ENCODE measurements at regions not wholly inside any gene's neighbourhood (a gene's known extent, or its start where the extent isn't known, plus 50 kb on each side); places are given as distances from the start of the nearest gene placed in this dataset.

GRCh38 chr1:118504221-118504644 is 319.2 kb upstream of the SPAG17 start:
- Histone ChIP-seq H3K79me2 (ENCODE audit: insufficient read depth, low read length) (no peaks in the 10 kb centered on the region), H3K4me1 (ENCODE audit: insufficient read depth, low read length) (no peaks in the 10 kb centered on the region), H3K4me2 (ENCODE audit: insufficient read depth, low read length) (no peak overlapping the region), H3K27me3 (ENCODE audit: insufficient read depth, low read length, poor library complexity) (no peaks in the 10 kb centered on the region), H2AFZ (ENCODE audit: low read depth, low read length) (no peak overlapping the region), H3K9me3 (ENCODE audit: insufficient read depth, low read length, severe bottlenecking) (no peaks in the 10 kb centered on the region), H3K9ac (ENCODE audit: low read depth, low read length) (no peak overlapping the region), H3K4me3 (ENCODE audit: low read depth in 1 of 2, low read length in 2 of 2) (no peak overlapping the region), H3K36me3 (ENCODE audit: insufficient read depth, low read length) (no peaks in the 10 kb centered on the region), H3K27ac (ENCODE audit: low read length) (no peak overlapping the region), H4K20me1 (ENCODE audit: insufficient read depth, low read length) (no peaks in the 10 kb centered on the region)
- DNase-seq (no peak), ATAC-seq (ENCODE audit: insufficient read depth, low read depth) (no peak)
- TF ChIP-seq EZH2 (IDR thresholded peaks at IDR 0.05; ENCODE audit: borderline replicate concordance, low read depth, low read length, severe bottlenecking) (no peak), CTCF (IDR thresholded peaks at IDR 0.05; ENCODE audit: borderline replicate concordance, extremely low read depth, low read length, poor library complexity, severe bottlenecking) (no peak)

- H3K4me3 ChIP-seq (ENCODE audit: low read depth in 1 of 2, low read length in 2 of 2): no peak overlapping the region
- H3K9ac ChIP-seq (ENCODE audit: low read depth, low read length): no peak overlapping the region
- H3K4me2 ChIP-seq (ENCODE audit: insufficient read depth, low read length): no peak overlapping the region
- ATAC-seq (ENCODE audit: insufficient read depth, low read depth): no peak
- no peaks in the 10 kb centered on the region for H3K36me3 ChIP-seq (ENCODE audit: insufficient read depth, low read length)
- no peaks in the 10 kb centered on the region for H3K27me3 ChIP-seq (ENCODE audit: insufficient read depth, low read length, poor library complexity)
- no peaks in the 10 kb centered on the region for H4K20me1 ChIP-seq (ENCODE audit: insufficient read depth, low read length)
- H2AFZ ChIP-seq (ENCODE audit: low read depth, low read length): no peak overlapping the region
- no peaks in the 10 kb centered on the region for H3K9me3 ChIP-seq (ENCODE audit: insufficient read depth, low read length, severe bottlenecking)
- H3K79me2 ChIP-seq (ENCODE audit: insufficient read depth, low read length): no peaks in the 10 kb centered on the region
- H3K27ac ChIP-seq (ENCODE audit: low read length): no peak overlapping the region
- no peak for DNase-seq
- TF ChIP-seq EZH2 (IDR thresholded peaks at IDR 0.05; ENCODE audit: borderline replicate concordance, low read depth, low read length, severe bottlenecking) (no peak), CTCF (IDR thresholded peaks at IDR 0.05; ENCODE audit: borderline replicate concordance, extremely low read depth, low read length, poor library complexity, severe bottlenecking) (no peak)
- H3K4me1 ChIP-seq (ENCODE audit: insufficient read depth, low read length): no peaks in the 10 kb centered on the region
Observed at GRCh38 chr1:118503752-118504151, 318.7 kb upstream of the SPAG17 start.

- no peak overlapping the region for H3K4me3 ChIP-seq (ENCODE audit: low read depth in 1 of 2, low read length in 2 of 2)
- no peak overlapping the region for H2AFZ ChIP-seq (ENCODE audit: low read depth, low read length)
- ATAC-seq (ENCODE audit: insufficient read depth, low read depth) (no peak), DNase-seq (no peak)
- H3K36me3 ChIP-seq (ENCODE audit: insufficient read depth, low read length): no peaks in the 10 kb centered on the region
- no peaks in the 10 kb centered on the region for H3K79me2 ChIP-seq (ENCODE audit: insufficient read depth, low read length)
- no peak overlapping the region for H3K27ac ChIP-seq (ENCODE audit: low read length)
- H3K9me3 ChIP-seq (ENCODE audit: insufficient read depth, low read length, severe bottlenecking): no peaks in the 10 kb centered on the region
- TF ChIP-seq CTCF (IDR thresholded peaks at IDR 0.05; ENCODE audit: borderline replicate concordance, extremely low read depth, low read length, poor library complexity, severe bottlenecking): no peak
- no peak for TF ChIP-seq EZH2 (IDR thresholded peaks at IDR 0.05; ENCODE audit: borderline replicate concordance, low read depth, low read length, severe bottlenecking)
- no peak overlapping the region for H3K4me2 ChIP-seq (ENCODE audit: insufficient read depth, low read length)
- H4K20me1 ChIP-seq (ENCODE audit: insufficient read depth, low read length): no peaks in the 10 kb centered on the region
- no peaks in the 10 kb centered on the region for H3K4me1 ChIP-seq (ENCODE audit: insufficient read depth, low read length)
- no peaks in the 10 kb centered on the region for H3K27me3 ChIP-seq (ENCODE audit: insufficient read depth, low read length, poor library complexity)
- no peak overlapping the region for H3K9ac ChIP-seq (ENCODE audit: low read depth, low read length)
Observed at GRCh38 chr1:118494998-118495397, 310.0 kb upstream of the SPAG17 start.

- DNase-seq (no peak), ATAC-seq (ENCODE audit: insufficient read depth, low read depth) (no peak)
- H3K36me3 ChIP-seq (ENCODE audit: insufficient read depth, low read length): no peaks in the 10 kb centered on the region
- TF ChIP-seq EZH2 (IDR thresholded peaks at IDR 0.05; ENCODE audit: borderline replicate concordance, low read depth, low read length, severe bottlenecking): no peak
- no peak for TF ChIP-seq CTCF (IDR thresholded peaks at IDR 0.05; ENCODE audit: borderline replicate concordance, extremely low read depth, low read length, poor library complexity, severe bottlenecking)
- H3K4me2 ChIP-seq (ENCODE audit: insufficient read depth, low read length): no peak overlapping the region
- H3K4me1 ChIP-seq (ENCODE audit: insufficient read depth, low read length): no peaks in the 10 kb centered on the region
- H3K9ac ChIP-seq (ENCODE audit: low read depth, low read length): no peak overlapping the region
- H3K79me2 ChIP-seq (ENCODE audit: insufficient read depth, low read length): no peaks in the 10 kb centered on the region
- H3K27ac ChIP-seq (ENCODE audit: low read length): no peak overlapping the region
- no peak overlapping the region for H2AFZ ChIP-seq (ENCODE audit: low read depth, low read length)
- no peak overlapping the region for H3K4me3 ChIP-seq (ENCODE audit: low read depth in 1 of 2, low read length in 2 of 2)
- H4K20me1 ChIP-seq (ENCODE audit: insufficient read depth, low read length): no peaks in the 10 kb centered on the region
- H3K27me3 ChIP-seq (ENCODE audit: insufficient read depth, low read length, poor library complexity): peaks cover 6% of the 10 kb centered on the region
- no peaks in the 10 kb centered on the region for H3K9me3 ChIP-seq (ENCODE audit: insufficient read depth, low read length, severe bottlenecking)
Observed at GRCh38 chr1:118488787-118489186, 303.8 kb upstream of the SPAG17 start.

Data from DND-41 (cell line).